ENCODE measurements at regions not wholly inside any gene's neighbourhood (a gene's known extent, or its start where the extent isn't known, plus 50 kb on each side); places are given as distances from the start of the nearest gene placed in this dataset.

- Histone ChIP-seq H3K4me2 (no peak overlapping the region), H3K36me3 (no peaks in the 10 kb centered on the region), H3K4me3 (no peak overlapping the region), H3K27ac (no peak overlapping the region), H3K4me1 (no peaks in the 10 kb centered on the region), H4K20me1 (peaks cover 34% of the 10 kb centered on the region; the same call in 1 of the 2 replicates), H3K9me3 (no peaks in the 10 kb centered on the region), H3K9ac (no peak overlapping the region), H3K27me3 (no peaks in the 10 kb centered on the region)
- TF ChIP-seq Cebpa-rat (IDR thresholded peaks at IDR 0.05) = no peak
Observed at GRCh38 chr7:131028295-131028694, 294.3 kb upstream of the KLF14 start.

GRCh38 chr7:131029002-131029401 lies 295.0 kb upstream of the KLF14 start:
- Histone ChIP-seq H3K4me1 (no peaks in the 10 kb centered on the region), H3K4me2 (no peak overlapping the region), H4K20me1 (peaks cover 38% of the 10 kb centered on the region; the same call in 1 of the 2 replicates), H3K27me3 (no peaks in the 10 kb centered on the region), H3K27ac (no peak overlapping the region), H3K4me3 (no peak overlapping the region), H3K9me3 (no peaks in the 10 kb centered on the region), H3K36me3 (no peaks in the 10 kb centered on the region), H3K9ac (no peak overlapping the region)
- no peak for TF ChIP-seq Cebpa-rat (IDR thresholded peaks at IDR 0.05)

GRCh38 chr7:131031099-131031868 lies 296.4 kb upstream of the MKLN1 start:
- Histone ChIP-seq H3K4me2 (no peak overlapping the region), H3K4me1 (no peaks in the 10 kb centered on the region), H3K36me3 (no peaks in the 10 kb centered on the region), H3K27me3 (no peaks in the 10 kb centered on the region), H3K9me3 (no peaks in the 10 kb centered on the region), H3K27ac (no peak overlapping the region), H4K20me1 (peaks cover 36% of the 10 kb centered on the region; the same call in 1 of the 2 replicates), H3K4me3 (no peak overlapping the region), H3K9ac (no peak overlapping the region)
- TF ChIP-seq Cebpa-rat (IDR thresholded peaks at IDR 0.05) = no peak

GRCh38 chr7:131032786-131033185 lies 294.9 kb upstream of the MKLN1 start:
- Histone ChIP-seq H4K20me1 (peaks cover 21% of the 10 kb centered on the region; the same call in 1 of the 2 replicates), H3K36me3 (no peaks in the 10 kb centered on the region), H3K4me3 (no peak overlapping the region), H3K4me1 (no peaks in the 10 kb centered on the region), H3K9me3 (no peaks in the 10 kb centered on the region), H3K4me2 (no peak overlapping the region), H3K27me3 (no peaks in the 10 kb centered on the region), H3K27ac (no peak overlapping the region), H3K9ac (no peak overlapping the region)
- no peak for TF ChIP-seq Cebpa-rat (IDR thresholded peaks at IDR 0.05)

- no peak for TF ChIP-seq Cebpa-rat (IDR thresholded peaks at IDR 0.05)
- no peaks in the 10 kb centered on the region for H3K27me3 ChIP-seq
Observed at GRCh38 chr7:131034166-131034881, 293.4 kb upstream of the MKLN1 start.

GRCh38 chr7:131035088-131035770 lies 292.4 kb upstream of the MKLN1 start:
- no peak for TF ChIP-seq Cebpa-rat (IDR thresholded peaks at IDR 0.05)
- Histone ChIP-seq H3K27ac (no peak overlapping the region), H3K9ac (no peak overlapping the region), H3K36me3 (no peaks in the 10 kb centered on the region), H3K9me3 (no peaks in the 10 kb centered on the region), H3K27me3 (no peaks in the 10 kb centered on the region), H3K4me2 (no peak overlapping the region), H3K4me3 (no peak overlapping the region), H3K4me1 (no peaks in the 10 kb centered on the region), H4K20me1 (peaks cover 4% of the 10 kb centered on the region; the same call in 1 of the 2 replicates)

More at GRCh38 chr7:131034166-131034881, 293.4 kb upstream of the MKLN1 start:
- peaks cover 8% of the 10 kb centered on the region; the same call in 1 of the 2 replicates for H4K20me1 ChIP-seq
- no peak overlapping the region for H3K9ac ChIP-seq
- no peaks in the 10 kb centered on the region for H3K36me3 ChIP-seq
- no peak overlapping the region for H3K4me3 ChIP-seq
- H3K4me1 ChIP-seq = no peaks in the 10 kb centered on the region
- H3K27ac ChIP-seq = no peak overlapping the region
- no peak overlapping the region for H3K4me2 ChIP-seq
- H3K9me3 ChIP-seq = no peaks in the 10 kb centered on the region

- H3K4me3 ChIP-seq = no peak overlapping the region
- no peaks in the 10 kb centered on the region for H3K9me3 ChIP-seq
- H3K9ac ChIP-seq = no peak overlapping the region
- H3K4me2 ChIP-seq = no peak overlapping the region
- H3K4me1 ChIP-seq = no peaks in the 10 kb centered on the region
- peaks cover 4% of the 10 kb centered on the region; the same call in 1 of the 2 replicates for H4K20me1 ChIP-seq
- no peaks in the 10 kb centered on the region for H3K27me3 ChIP-seq
- H3K27ac ChIP-seq = no peak overlapping the region
- no peaks in the 10 kb centered on the region for H3K36me3 ChIP-seq
- no peak for TF ChIP-seq Cebpa-rat (IDR thresholded peaks at IDR 0.05)
Observed at GRCh38 chr7:131038153-131038552, 289.5 kb upstream of the MKLN1 start.

GRCh38 chr7:131039355-131039762 lies 288.3 kb upstream of the MKLN1 start:
- Histone ChIP-seq H3K9me3 (no peaks in the 10 kb centered on the region), H3K27me3 (no peaks in the 10 kb centered on the region), H3K27ac (no peak overlapping the region), H3K4me1 (no peaks in the 10 kb centered on the region), H4K20me1 (no peaks in the 10 kb centered on the region; the same call in 1 of the 2 replicates), H3K4me3 (no peak overlapping the region), H3K9ac (no peak overlapping the region), H3K36me3 (no peaks in the 10 kb centered on the region), H3K4me2 (no peak overlapping the region)
- no peak for TF ChIP-seq Cebpa-rat (IDR thresholded peaks at IDR 0.05)

GRCh38 chr7:131039836-131040235 lies 287.8 kb upstream of the MKLN1 start:
- Histone ChIP-seq H3K9ac (no peak overlapping the region), H3K9me3 (no peaks in the 10 kb centered on the region), H3K27me3 (no peaks in the 10 kb centered on the region), H3K4me1 (no peaks in the 10 kb centered on the region), H3K4me2 (no peak overlapping the region), H3K36me3 (no peaks in the 10 kb centered on the region), H3K27ac (no peak overlapping the region), H4K20me1 (no peaks in the 10 kb centered on the region; the same call in 1 of the 2 replicates), H3K4me3 (no peak overlapping the region)
- TF ChIP-seq Cebpa-rat (IDR thresholded peaks at IDR 0.05) = no peak
